Astrocyte (in vitro differentiated cells and primary cell): ENCODE measurements at regions not wholly inside any gene's neighbourhood (a gene's known extent, or its start where the extent isn't known, plus 50 kb on each side); places are given as distances from the start of the nearest gene placed in this dataset.

ENCODE experiments used
- EZH2 ChIP-seq: IDR thresholded peaks from 2 replicates; pipeline ENCODE4 v1.6.1; 2012; ENCODE audit warnings: mild to moderate bottlenecking, low read length, inconsistent platforms; ENCODE audit not compliant: insufficient read depth
- TF ChIP-seq, protein P1 (sequence below): IDR thresholded peaks from 2 replicates; pipeline ENCODE4 v1.5.1; 2011; ENCODE audit warnings: low read depth, mild to moderate bottlenecking, inconsistent platforms, low read length, moderate library complexity; ENCODE audit not compliant: insufficient read depth

DNA sequence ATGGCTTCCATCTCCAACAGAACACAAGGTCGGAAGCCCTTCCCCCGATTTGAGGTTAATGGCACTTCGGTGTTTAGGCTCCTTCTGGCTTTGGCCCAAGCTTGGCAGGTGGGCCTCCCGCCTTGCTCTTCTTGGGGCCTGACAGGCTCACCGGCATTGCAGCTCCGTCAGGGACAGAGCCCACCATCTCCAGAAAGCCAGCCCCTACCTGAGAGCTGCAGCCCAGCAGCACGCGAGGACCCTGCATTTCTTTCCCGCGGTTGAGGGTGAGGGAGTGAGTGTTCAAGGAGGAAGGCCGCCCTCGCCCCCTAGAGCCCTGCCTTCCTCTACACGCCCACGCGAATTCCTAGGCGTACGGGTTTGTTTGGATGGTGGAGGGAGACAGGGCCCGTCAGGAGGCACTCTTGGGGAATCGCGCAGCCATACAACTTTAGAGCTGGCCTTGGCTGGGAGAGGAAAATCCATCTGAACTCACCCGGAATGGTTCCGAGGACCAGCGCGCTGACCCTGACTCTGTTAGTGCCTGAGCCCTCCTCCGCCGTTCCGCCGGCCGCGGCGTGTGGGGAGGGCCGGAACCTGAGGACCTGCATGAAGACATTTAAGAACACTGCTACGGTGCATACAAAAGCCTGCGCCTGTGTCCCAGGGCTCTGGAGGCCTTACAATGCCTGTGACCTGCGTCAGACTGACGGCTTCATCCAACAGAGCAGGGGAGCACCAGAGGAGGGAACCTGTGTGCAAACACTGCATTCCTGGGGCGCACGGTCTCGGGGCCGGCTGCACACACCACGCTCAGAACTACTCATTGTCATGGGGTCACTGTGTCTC lies 73.8 kb downstream of the MRPL36 start:
- TF ChIP-seq EZH2 = no peak
- TF ChIP-seq, protein P1, sequence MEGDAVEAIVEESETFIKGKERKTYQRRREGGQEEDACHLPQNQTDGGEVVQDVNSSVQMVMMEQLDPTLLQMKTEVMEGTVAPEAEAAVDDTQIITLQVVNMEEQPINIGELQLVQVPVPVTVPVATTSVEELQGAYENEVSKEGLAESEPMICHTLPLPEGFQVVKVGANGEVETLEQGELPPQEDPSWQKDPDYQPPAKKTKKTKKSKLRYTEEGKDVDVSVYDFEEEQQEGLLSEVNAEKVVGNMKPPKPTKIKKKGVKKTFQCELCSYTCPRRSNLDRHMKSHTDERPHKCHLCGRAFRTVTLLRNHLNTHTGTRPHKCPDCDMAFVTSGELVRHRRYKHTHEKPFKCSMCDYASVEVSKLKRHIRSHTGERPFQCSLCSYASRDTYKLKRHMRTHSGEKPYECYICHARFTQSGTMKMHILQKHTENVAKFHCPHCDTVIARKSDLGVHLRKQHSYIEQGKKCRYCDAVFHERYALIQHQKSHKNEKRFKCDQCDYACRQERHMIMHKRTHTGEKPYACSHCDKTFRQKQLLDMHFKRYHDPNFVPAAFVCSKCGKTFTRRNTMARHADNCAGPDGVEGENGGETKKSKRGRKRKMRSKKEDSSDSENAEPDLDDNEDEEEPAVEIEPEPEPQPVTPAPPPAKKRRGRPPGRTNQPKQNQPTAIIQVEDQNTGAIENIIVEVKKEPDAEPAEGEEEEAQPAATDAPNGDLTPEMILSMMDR = no peak
